ENCODE measurements at regions not wholly inside any gene's neighbourhood (a gene's known extent, or its start where the extent isn't known, plus 50 kb on each side); places are given as distances from the start of the nearest gene placed in this dataset.
"Not testable (repeated sequence)": the region's sequence is repeated elsewhere in the genome, so short reads cannot be mapped to it uniquely, and the experiment has no call there.

DNA sequence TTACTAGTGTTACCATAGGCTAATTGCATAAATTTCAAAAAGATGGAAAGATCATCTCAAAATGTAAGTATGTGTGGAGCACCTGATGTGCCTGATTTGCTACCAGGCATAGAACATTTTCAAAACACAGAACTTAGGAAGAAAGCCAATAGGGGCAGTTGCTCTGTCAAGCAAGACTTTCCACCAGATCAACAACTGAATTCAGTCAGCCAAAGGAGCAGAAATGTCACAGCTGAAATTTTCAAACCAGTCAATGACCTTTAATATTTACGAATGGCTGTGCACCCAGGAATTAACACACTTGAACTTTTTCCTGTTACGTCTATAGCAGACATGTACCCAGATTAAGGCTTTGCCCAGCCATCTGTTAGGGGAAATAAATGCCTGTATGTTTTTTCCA lies 452.8 kb upstream of the PTGER4 start:
- CTCF ChIA-PET = no interaction called here
- DNase-seq (ENCODE audit: extremely low spot score) = no peak
- POLR2A ChIA-PET = no interaction called here
- no peak for TF ChIP-seq L3MBTL2 (conservative IDR thresholded peaks at IDR 0.05)
- no peak for TF ChIP-seq FOXM1 (IDR thresholded peaks at IDR 0.05; ENCODE audit: borderline replicate concordance)
- TF ChIP-seq LEF1 (IDR thresholded peaks at IDR 0.05; ENCODE audit: borderline replicate concordance) = no peak
- TF ChIP-seq FOXK2 (IDR thresholded peaks at IDR 0.05) = no peak
- no peak for TF ChIP-seq ZNF384 (IDR thresholded peaks at IDR 0.05)
- no peak for TF ChIP-seq SUZ12 (IDR thresholded peaks at IDR 0.05)
- no peak for TF ChIP-seq ELF4 (IDR thresholded peaks at IDR 0.05)
- no peak for TF ChIP-seq PKNOX1 (IDR thresholded peaks at IDR 0.05)
- TF ChIP-seq ARNT (IDR thresholded peaks at IDR 0.05) = no peak
- no peak for TF ChIP-seq SP1 (IDR thresholded peaks at IDR 0.05)
- no peak for TF ChIP-seq TARDBP (IDR thresholded peaks at IDR 0.05)
- no peak for TF ChIP-seq HDGF (IDR thresholded peaks at IDR 0.05; ENCODE audit: borderline replicate concordance)
- TF ChIP-seq BHLHE40 (IDR thresholded peaks at IDR 0.05; ENCODE audit: borderline replicate concordance) = no peak
- TF ChIP-seq CTBP1 (IDR thresholded peaks at IDR 0.05; ENCODE audit: borderline replicate concordance) = no peak
- TF ChIP-seq NFRKB (IDR thresholded peaks at IDR 0.05) = no peak
- no peak for TF ChIP-seq FOXA1 (IDR thresholded peaks at IDR 0.05)

DNA sequence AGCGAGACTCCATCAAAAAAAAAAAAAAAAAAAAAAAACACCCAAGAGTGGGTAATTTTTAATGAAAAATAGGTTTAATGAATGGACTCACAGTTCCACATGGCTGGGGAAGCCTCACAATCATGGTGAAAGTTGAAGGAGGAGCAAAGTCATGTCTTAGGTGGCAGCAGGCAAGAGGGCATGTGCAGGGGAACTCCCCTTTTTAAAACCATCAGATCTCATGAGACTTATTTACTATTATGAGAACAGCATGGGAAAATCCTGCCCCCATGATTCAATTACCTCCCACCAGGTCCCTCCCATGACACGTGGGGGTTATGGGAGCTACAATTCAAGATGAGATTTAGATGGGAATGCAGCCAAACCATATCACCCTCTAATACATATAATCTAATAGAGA lies 454.6 kb upstream of the PTGER4 start:
- CTCF ChIA-PET; POLR2A ChIA-PET; DNase-seq (ENCODE audit: extremely low spot score): not testable (repeated sequence)

GRCh38 chr5:40224421-40224820 lies 455.3 kb upstream of the PTGER4 start:
- no peak for TF ChIP-seq FOXM1 (IDR thresholded peaks at IDR 0.05; ENCODE audit: borderline replicate concordance)
- no peak for TF ChIP-seq CTBP1 (IDR thresholded peaks at IDR 0.05; ENCODE audit: borderline replicate concordance)
- TF ChIP-seq FOXA1 (IDR thresholded peaks at IDR 0.05) = no peak
- TF ChIP-seq HDGF (IDR thresholded peaks at IDR 0.05; ENCODE audit: borderline replicate concordance) = no peak
- TF ChIP-seq ARNT (IDR thresholded peaks at IDR 0.05) = no peak
- no peak for TF ChIP-seq ELF4 (IDR thresholded peaks at IDR 0.05)
- no peak for TF ChIP-seq SP1 (IDR thresholded peaks at IDR 0.05)
- TF ChIP-seq L3MBTL2 (conservative IDR thresholded peaks at IDR 0.05) = no peak
- no peak for TF ChIP-seq NFRKB (IDR thresholded peaks at IDR 0.05)
- TF ChIP-seq LEF1 (IDR thresholded peaks at IDR 0.05; ENCODE audit: borderline replicate concordance) = no peak
- TF ChIP-seq BHLHE40 (IDR thresholded peaks at IDR 0.05; ENCODE audit: borderline replicate concordance) = no peak
- no peak for TF ChIP-seq PKNOX1 (IDR thresholded peaks at IDR 0.05)
- no peak for TF ChIP-seq FOXK2 (IDR thresholded peaks at IDR 0.05)
- TF ChIP-seq ZNF384 (IDR thresholded peaks at IDR 0.05) = no peak
- ChIA-PET POLR2A (no interaction called here), CTCF (no interaction called here)
- no peak for DNase-seq (ENCODE audit: extremely low spot score)

GRCh38 chr5:40223884-40224402 lies 455.8 kb upstream of the PTGER4 start:
- ChIA-PET POLR2A (no interaction called here), CTCF (no interaction called here)
- no peak for DNase-seq (ENCODE audit: extremely low spot score)
- TF ChIP-seq SP1 (IDR thresholded peaks at IDR 0.05) = no peak
- no peak for TF ChIP-seq NFRKB (IDR thresholded peaks at IDR 0.05)
- TF ChIP-seq PKNOX1 (IDR thresholded peaks at IDR 0.05) = no peak
- TF ChIP-seq TARDBP (IDR thresholded peaks at IDR 0.05) = no peak
- no peak for TF ChIP-seq ARNT (IDR thresholded peaks at IDR 0.05)
- no peak for TF ChIP-seq FOXK2 (IDR thresholded peaks at IDR 0.05)
- TF ChIP-seq FOXA1 (IDR thresholded peaks at IDR 0.05) = no peak
- TF ChIP-seq CTBP1 (IDR thresholded peaks at IDR 0.05; ENCODE audit: borderline replicate concordance) = no peak
- TF ChIP-seq SUZ12 (IDR thresholded peaks at IDR 0.05) = no peak
- no peak for TF ChIP-seq ELF4 (IDR thresholded peaks at IDR 0.05)
- TF ChIP-seq LEF1 (IDR thresholded peaks at IDR 0.05; ENCODE audit: borderline replicate concordance) = no peak
- no peak for TF ChIP-seq ZNF384 (IDR thresholded peaks at IDR 0.05)

GRCh38 chr5:40221796-40222195 lies 457.9 kb upstream of the PTGER4 start:
- CTCF ChIA-PET = no interaction called here
- TF ChIP-seq CTBP1 (IDR thresholded peaks at IDR 0.05; ENCODE audit: borderline replicate concordance) = no peak
- TF ChIP-seq FOXA1 (IDR thresholded peaks at IDR 0.05) = no peak
- no peak for TF ChIP-seq PKNOX1 (IDR thresholded peaks at IDR 0.05)
- TF ChIP-seq TARDBP (IDR thresholded peaks at IDR 0.05) = no peak
- no peak for TF ChIP-seq SUZ12 (IDR thresholded peaks at IDR 0.05)
- TF ChIP-seq SP1 (IDR thresholded peaks at IDR 0.05) = no peak
- TF ChIP-seq ELF4 (IDR thresholded peaks at IDR 0.05) = no peak
- TF ChIP-seq ARNT (IDR thresholded peaks at IDR 0.05) = no peak
- no peak for TF ChIP-seq FOXK2 (IDR thresholded peaks at IDR 0.05)
- TF ChIP-seq HDGF (IDR thresholded peaks at IDR 0.05; ENCODE audit: borderline replicate concordance) = no peak
- no peak for DNase-seq (ENCODE audit: extremely low spot score)
- POLR2A ChIA-PET = no interaction called here

DNA sequence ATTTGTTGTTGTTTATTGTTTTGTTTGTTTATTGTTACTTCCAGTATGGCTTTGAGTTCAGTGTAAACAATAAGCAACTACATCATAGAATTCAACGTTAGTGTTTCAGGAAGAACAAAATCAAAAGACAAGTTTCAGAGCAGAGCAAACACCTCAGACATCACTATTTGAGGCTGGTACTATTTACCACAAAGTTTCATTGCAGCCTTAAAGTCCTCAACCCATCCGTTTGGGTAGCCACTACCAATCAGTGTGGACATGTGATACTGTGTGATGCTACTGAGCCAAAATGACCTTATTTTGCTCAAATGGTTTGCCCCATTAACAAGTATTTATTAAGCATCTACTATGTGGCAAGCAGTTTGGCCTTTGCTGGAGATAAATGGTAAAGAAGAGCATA lies 458.5 kb upstream of the PTGER4 start:
- CTCF ChIA-PET = no interaction called here
- no peak for TF ChIP-seq FOXK2 (IDR thresholded peaks at IDR 0.05)
- TF ChIP-seq SP1 (IDR thresholded peaks at IDR 0.05) = no peak
- POLR2A ChIA-PET = no interaction called here
- DNase-seq (ENCODE audit: extremely low spot score) = no peak
